SK-N-SH (cell line): ENCODE measurements at regions not wholly inside any gene's neighbourhood (a gene's known extent, or its start where the extent isn't known, plus 50 kb on each side); places are given as distances from the start of the nearest gene placed in this dataset.

Experiments used
- POLR2AphosphoS5 ChIP-seq: IDR thresholded peaks from 2 replicates; pipeline ENCODE4 v1.6.1; 2012; ENCODE audit warnings: low read depth, low read length
- TAF1 ChIP-seq: IDR thresholded peaks from 2 replicates; pipeline ENCODE4 v1.6.1; 2012; ENCODE audit warnings: low read depth, mild to moderate bottlenecking, low read length, moderate library complexity, borderline replicate concordance
- TF ChIP-seq, protein P1 (sequence below): IDR thresholded peaks from 2 replicates; pipeline ENCODE4 v1.4.0; 2012; ENCODE audit warnings: low read depth, borderline replicate concordance
- TF ChIP-seq, protein P2 (sequence below): fragments of 200-600 bp; sonication (generic); IDR thresholded peaks from 2 replicates; pipeline ENCODE4 v1.6.1; 2017; ENCODE audit warnings: antibody characterized with exemption, mild to moderate bottlenecking, moderate library complexity

DNA sequence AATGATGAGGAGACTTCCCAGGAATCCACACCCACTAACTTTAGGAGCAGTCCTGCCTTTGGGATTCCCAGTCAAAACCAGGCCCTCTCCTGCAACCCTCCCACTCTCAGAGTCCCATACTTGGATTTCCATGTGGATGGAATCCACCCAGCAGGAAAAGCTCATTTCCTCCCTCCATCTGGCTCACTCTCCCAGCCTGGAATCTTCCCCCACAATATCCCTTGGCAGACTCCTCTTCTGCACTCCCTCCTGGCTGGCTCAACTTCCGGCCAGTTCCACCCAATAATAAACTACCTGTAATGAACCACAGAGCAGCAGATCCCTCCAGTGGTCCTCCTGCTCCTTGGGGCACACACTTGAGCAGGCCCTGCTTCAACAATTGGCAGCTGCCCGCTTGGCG, 102.8 kb upstream of the EGLN3 start:
- TF ChIP-seq TAF1 (no peak), POLR2AphosphoS5 (no peak)
- TF ChIP-seq, protein P1, sequence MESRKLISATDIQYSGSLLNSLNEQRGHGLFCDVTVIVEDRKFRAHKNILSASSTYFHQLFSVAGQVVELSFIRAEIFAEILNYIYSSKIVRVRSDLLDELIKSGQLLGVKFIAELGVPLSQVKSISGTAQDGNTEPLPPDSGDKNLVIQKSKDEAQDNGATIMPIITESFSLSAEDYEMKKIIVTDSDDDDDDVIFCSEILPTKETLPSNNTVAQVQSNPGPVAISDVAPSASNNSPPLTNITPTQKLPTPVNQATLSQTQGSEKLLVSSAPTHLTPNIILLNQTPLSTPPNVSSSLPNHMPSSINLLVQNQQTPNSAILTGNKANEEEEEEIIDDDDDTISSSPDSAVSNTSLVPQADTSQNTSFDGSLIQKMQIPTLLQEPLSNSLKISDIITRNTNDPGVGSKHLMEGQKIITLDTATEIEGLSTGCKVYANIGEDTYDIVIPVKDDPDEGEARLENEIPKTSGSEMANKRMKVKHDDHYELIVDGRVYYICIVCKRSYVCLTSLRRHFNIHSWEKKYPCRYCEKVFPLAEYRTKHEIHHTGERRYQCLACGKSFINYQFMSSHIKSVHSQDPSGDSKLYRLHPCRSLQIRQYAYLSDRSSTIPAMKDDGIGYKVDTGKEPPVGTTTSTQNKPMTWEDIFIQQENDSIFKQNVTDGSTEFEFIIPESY = no peak
- TF ChIP-seq, protein P2, sequence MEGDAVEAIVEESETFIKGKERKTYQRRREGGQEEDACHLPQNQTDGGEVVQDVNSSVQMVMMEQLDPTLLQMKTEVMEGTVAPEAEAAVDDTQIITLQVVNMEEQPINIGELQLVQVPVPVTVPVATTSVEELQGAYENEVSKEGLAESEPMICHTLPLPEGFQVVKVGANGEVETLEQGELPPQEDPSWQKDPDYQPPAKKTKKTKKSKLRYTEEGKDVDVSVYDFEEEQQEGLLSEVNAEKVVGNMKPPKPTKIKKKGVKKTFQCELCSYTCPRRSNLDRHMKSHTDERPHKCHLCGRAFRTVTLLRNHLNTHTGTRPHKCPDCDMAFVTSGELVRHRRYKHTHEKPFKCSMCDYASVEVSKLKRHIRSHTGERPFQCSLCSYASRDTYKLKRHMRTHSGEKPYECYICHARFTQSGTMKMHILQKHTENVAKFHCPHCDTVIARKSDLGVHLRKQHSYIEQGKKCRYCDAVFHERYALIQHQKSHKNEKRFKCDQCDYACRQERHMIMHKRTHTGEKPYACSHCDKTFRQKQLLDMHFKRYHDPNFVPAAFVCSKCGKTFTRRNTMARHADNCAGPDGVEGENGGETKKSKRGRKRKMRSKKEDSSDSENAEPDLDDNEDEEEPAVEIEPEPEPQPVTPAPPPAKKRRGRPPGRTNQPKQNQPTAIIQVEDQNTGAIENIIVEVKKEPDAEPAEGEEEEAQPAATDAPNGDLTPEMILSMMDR = no peak
